ENCODE measurements at regions not wholly inside any gene's neighbourhood (a gene's known extent, or its start where the extent isn't known, plus 50 kb on each side); places are given as distances from the start of the nearest gene placed in this dataset.
A peak's percentile ranks its signal among the peaks of the same experiment; 100 is the strongest.

DNA sequence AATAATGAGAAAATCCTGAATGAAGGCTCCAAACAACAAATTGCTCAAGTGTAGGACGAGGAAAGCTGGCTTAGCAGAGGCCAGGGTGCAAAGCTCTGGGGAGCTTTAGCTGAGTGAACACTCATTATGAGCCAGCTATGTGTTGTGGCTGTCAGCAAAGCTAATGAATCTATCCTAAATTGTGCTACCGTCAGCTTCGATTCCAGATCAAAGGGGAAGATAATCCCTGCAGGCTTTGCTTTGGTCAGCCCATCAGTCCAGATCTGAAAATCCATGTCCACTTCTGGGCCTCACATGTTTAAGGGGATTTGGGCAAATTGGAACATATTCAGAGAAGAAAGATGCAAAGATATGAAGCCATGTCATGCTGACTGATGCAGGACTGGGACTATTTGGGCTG lies 180.9 kb upstream of the ZBED5 start:
- no peaks in the 10 kb centered on the region for H3K27me3 ChIP-seq

DNA sequence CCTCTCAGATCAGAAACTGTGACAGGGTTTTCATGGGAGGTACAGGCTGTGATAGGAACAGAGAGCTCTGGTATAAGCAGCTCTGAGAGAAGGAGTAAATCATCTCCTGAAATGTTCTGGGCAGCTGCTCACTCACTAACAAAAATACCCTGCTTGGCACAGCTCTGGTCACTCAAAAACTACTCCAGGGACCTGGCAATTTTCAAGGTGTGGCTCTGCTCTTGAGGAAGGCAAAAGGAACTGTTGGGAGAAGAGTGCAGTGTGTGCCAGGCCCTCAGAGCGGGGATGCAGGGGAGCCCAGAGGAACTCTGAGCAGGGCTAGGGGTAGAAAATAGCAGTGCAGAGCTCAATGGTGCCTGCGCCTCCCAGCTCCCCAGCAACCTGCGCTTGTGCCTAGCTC lies 180.5 kb upstream of the ZBED5 start:
- DNase-seq: no peak
- H3K27me3 ChIP-seq: no peaks in the 10 kb centered on the region
- TF ChIP-seq CTCF (IDR thresholded peaks at IDR 0.05; ENCODE audit: low read depth, low read length): no peak

More for the DNA sequence above, 180.9 kb upstream of the ZBED5 start:
- no peak for TF ChIP-seq CTCF (IDR thresholded peaks at IDR 0.05; ENCODE audit: low read depth, low read length)
- Histone ChIP-seq H3K4me1 (no peaks in the 10 kb centered on the region), H3K4me3 (ENCODE audit: low read depth, low read length) (no peak overlapping the region), H3K36me3 (no peaks in the 10 kb centered on the region), H3K9me3 (no peaks in the 10 kb centered on the region)
- no peak for DNase-seq

GRCh38 chr11:11036848-11037732 lies 179.2 kb upstream of the ZBED5 start:
- Histone ChIP-seq H3K4me3 (ENCODE audit: low read depth, low read length) (no peak overlapping the region), H3K9me3 (no peaks in the 10 kb centered on the region), H3K4me1 (no peaks in the 10 kb centered on the region), H3K27me3 (no peaks in the 10 kb centered on the region), H3K36me3 (no peaks in the 10 kb centered on the region)
- peak; percentile 69 for TF ChIP-seq CTCF (IDR thresholded peaks at IDR 0.05; ENCODE audit: low read depth, low read length)
- DNase-seq: peak; percentile 17

More for the DNA sequence above, 180.5 kb upstream of the ZBED5 start:
- Histone ChIP-seq H3K4me3 (ENCODE audit: low read depth, low read length) (no peak overlapping the region), H3K4me1 (no peaks in the 10 kb centered on the region), H3K36me3 (no peaks in the 10 kb centered on the region), H3K9me3 (no peaks in the 10 kb centered on the region)

- H3K27me3 ChIP-seq: no peaks in the 10 kb centered on the region
- DNase-seq: no peak
- no peak overlapping the region for H3K4me3 ChIP-seq (ENCODE audit: low read depth, low read length)
- H3K9me3 ChIP-seq: no peaks in the 10 kb centered on the region
- no peak for TF ChIP-seq CTCF (IDR thresholded peaks at IDR 0.05; ENCODE audit: low read depth, low read length)
- H3K36me3 ChIP-seq: no peaks in the 10 kb centered on the region
- no peaks in the 10 kb centered on the region for H3K4me1 ChIP-seq
These were observed 178.5 kb upstream of the ZBED5 start for GRCh38 chr11:11036185-11036847.

- no peak for TF ChIP-seq CTCF (IDR thresholded peaks at IDR 0.05; ENCODE audit: low read depth, low read length)
- H3K9me3 ChIP-seq: no peaks in the 10 kb centered on the region
- H3K27me3 ChIP-seq: no peaks in the 10 kb centered on the region
- no peaks in the 10 kb centered on the region for H3K36me3 ChIP-seq
- DNase-seq: no peak
- H3K4me1 ChIP-seq: no peaks in the 10 kb centered on the region
- no peak overlapping the region for H3K4me3 ChIP-seq (ENCODE audit: low read depth, low read length)
These were observed 177.5 kb upstream of the ZBED5 start for GRCh38 chr11:11035331-11035730.

GRCh38 chr11:11034476-11034875 lies 176.6 kb upstream of the ZBED5 start:
- Histone ChIP-seq H3K9me3 (no peaks in the 10 kb centered on the region), H3K36me3 (no peaks in the 10 kb centered on the region), H3K4me1 (no peaks in the 10 kb centered on the region), H3K27me3 (no peaks in the 10 kb centered on the region), H3K4me3 (ENCODE audit: low read depth, low read length) (no peak overlapping the region)
- no peak for TF ChIP-seq CTCF (IDR thresholded peaks at IDR 0.05; ENCODE audit: low read depth, low read length)
- DNase-seq: no peak
